Gastroesophageal sphincter (tissue), 3 donors: ENCODE measurements at regions not wholly inside any gene's neighbourhood (a gene's known extent, or its start where the extent isn't known, plus 50 kb on each side); places are given as distances from the start of the nearest gene placed in this dataset.

ENCODE experiments used
- EP300 ChIP-seq: sonication (generic); formaldehyde crosslinking; IDR thresholded peaks from one replicate; pipeline ENCODE4 v1.6.1; 2017; ENCODE audit warnings: antibody characterized with exemption, mild to moderate bottlenecking
- POLR2A ChIP-seq, 2 donors: fragments of 450-650 bp; IDR thresholded peaks; one replicate each; pipeline ENCODE4 v1.6.1; 2017; ENCODE audit warnings: antibody characterized with exemption in 2 of 2, mild to moderate bottlenecking in 2 of 2, moderate library complexity in 1 of 2
- POLR2AphosphoS5 ChIP-seq: sonication (generic); formaldehyde crosslinking; IDR thresholded peaks from one replicate; pipeline ENCODE4 v1.6.1; 2017; ENCODE audit warnings: antibody characterized with exemption
- TF ChIP-seq, protein P1 (sequence below), 4 experiments: fragments of 200-600 bp in 2 of 4; fragments of 450-650 bp in 2 of 4; sonication (generic) in 1 of 4; IDR thresholded peaks; one replicate each; pipeline ENCODE4 v1.5.1; 2017 to 2019; ENCODE audit warnings: antibody characterized with exemption in 4 of 4, mild to moderate bottlenecking in 2 of 4, moderate library complexity in 2 of 4

DNA sequence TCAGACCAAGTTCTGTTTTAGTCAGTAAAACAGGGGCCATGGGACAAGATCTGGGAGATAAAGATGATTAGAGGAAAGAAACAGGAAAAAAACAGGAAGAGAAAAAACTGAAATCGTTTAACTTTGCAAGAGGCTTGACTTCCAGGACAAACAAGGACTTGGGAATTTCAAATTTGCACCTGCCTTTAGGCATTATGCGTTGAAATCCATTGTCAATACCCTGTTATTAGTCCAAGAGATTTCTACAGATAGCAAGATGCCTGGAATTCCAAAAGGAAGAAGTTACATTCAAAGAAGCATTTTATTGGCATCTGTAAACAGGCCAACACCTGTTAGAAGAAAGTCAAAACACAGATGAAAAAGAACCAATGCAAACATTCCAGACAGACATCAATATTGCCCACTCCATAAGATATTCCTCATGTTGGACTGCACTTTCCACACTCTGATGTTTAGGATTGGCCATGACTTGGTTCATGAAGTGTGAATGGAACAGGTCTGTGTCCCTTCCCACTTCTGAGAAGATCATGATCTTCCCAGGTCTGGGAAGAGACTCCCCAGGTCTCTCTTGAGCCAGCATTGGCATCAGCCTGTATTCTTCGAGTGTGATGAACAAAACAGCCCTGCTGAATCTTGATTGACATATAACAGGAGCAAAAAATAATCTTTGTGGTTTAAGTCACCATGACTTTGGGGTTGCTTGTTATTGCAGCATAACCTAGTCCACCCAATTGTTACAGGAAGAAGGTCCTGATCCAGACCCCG is 181.4 kb upstream of the FN1 start:
- TF ChIP-seq, protein P1, sequence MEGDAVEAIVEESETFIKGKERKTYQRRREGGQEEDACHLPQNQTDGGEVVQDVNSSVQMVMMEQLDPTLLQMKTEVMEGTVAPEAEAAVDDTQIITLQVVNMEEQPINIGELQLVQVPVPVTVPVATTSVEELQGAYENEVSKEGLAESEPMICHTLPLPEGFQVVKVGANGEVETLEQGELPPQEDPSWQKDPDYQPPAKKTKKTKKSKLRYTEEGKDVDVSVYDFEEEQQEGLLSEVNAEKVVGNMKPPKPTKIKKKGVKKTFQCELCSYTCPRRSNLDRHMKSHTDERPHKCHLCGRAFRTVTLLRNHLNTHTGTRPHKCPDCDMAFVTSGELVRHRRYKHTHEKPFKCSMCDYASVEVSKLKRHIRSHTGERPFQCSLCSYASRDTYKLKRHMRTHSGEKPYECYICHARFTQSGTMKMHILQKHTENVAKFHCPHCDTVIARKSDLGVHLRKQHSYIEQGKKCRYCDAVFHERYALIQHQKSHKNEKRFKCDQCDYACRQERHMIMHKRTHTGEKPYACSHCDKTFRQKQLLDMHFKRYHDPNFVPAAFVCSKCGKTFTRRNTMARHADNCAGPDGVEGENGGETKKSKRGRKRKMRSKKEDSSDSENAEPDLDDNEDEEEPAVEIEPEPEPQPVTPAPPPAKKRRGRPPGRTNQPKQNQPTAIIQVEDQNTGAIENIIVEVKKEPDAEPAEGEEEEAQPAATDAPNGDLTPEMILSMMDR (IDR thresholded peaks at IDR 0.05), result no peak
- TF ChIP-seq POLR2A (IDR thresholded peaks at IDR 0.05), result no peak
- TF ChIP-seq POLR2AphosphoS5, result no peak
- no peak for TF ChIP-seq EP300
